Gastrocnemius medialis (tissue), 4 donors: ENCODE measurements at regions not wholly inside any gene's neighbourhood (a gene's known extent, or its start where the extent isn't known, plus 50 kb on each side); places are given as distances from the start of the nearest gene placed in this dataset.

Experiments
- POLR2A ChIP-seq, 2 donors: fragments of 450-650 bp; IDR thresholded peaks; one replicate each; pipeline ENCODE4 v1.6.1; 2017; ENCODE audit warnings: antibody characterized with exemption in 2 of 2, mild to moderate bottlenecking in 2 of 2, moderate library complexity in 2 of 2
- TF ChIP-seq, protein P1 (sequence below), 5 experiments: fragments of 450-650 bp in 3 of 5; fragments of 200-600 bp in 2 of 5; sonication (generic) in 2 of 5; IDR thresholded peaks in 4 of 5; conservative IDR thresholded peaks in 1 of 5; 1 replicate in 4 of 5; 2 replicates in 1 of 5; pipeline ENCODE4 v1.5.1; 2016 to 2019; ENCODE audit warnings: antibody characterized with exemption in 5 of 5, mild to moderate bottlenecking in 3 of 5, moderate library complexity in 3 of 5

DNA sequence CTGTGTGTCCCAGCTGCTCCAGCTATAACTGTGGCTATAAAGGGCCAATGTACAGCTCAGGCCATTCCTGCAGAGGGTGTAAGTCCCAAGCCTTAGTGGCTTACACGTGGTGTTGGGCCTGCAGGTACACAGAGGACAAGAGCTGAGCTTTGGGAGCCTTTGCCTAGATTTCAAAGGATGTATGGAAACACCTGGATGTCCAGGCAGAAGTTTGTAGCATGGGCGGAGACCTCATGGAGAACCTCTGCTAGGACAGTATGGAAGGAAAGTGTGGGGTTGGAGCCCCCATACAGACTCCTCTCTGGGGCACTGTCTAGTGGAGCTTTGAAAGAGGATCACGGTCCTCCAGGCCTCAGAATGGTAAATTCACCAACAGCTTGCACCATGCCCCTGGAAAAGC, 113.9 kb downstream of the RGS21 start:
- TF ChIP-seq POLR2A (IDR thresholded peaks at IDR 0.05) = no peak
- TF ChIP-seq, protein P1, sequence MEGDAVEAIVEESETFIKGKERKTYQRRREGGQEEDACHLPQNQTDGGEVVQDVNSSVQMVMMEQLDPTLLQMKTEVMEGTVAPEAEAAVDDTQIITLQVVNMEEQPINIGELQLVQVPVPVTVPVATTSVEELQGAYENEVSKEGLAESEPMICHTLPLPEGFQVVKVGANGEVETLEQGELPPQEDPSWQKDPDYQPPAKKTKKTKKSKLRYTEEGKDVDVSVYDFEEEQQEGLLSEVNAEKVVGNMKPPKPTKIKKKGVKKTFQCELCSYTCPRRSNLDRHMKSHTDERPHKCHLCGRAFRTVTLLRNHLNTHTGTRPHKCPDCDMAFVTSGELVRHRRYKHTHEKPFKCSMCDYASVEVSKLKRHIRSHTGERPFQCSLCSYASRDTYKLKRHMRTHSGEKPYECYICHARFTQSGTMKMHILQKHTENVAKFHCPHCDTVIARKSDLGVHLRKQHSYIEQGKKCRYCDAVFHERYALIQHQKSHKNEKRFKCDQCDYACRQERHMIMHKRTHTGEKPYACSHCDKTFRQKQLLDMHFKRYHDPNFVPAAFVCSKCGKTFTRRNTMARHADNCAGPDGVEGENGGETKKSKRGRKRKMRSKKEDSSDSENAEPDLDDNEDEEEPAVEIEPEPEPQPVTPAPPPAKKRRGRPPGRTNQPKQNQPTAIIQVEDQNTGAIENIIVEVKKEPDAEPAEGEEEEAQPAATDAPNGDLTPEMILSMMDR (IDR thresholded peaks at IDR 0.05 in 4 of 5, conservative IDR thresholded peaks at IDR 0.05 in 1 of 5) = no peak
